Mesenchymal stem cell (in vitro differentiated cells and primary cell): ENCODE measurements at regions not wholly inside any gene's neighbourhood (a gene's known extent, or its start where the extent isn't known, plus 50 kb on each side); places are given as distances from the start of the nearest gene placed in this dataset.

Experiments
- DNase-seq: peaks from one replicate; pipeline ENCODE4 v3.0.0-alpha.2; 2013
- H2AFZ ChIP-seq: one replicate; pipeline ENCODE4 v1.6.1; 2013; ENCODE audit warnings: low read depth, mild to moderate bottlenecking, control low read depth, inconsistent platforms, low read length, moderate library complexity
- H2AK5ac ChIP-seq: 2 replicates; pipeline ENCODE4 v1.6.1; 2013; ENCODE audit warnings: low read length, moderate library complexity, mild to moderate bottlenecking, inconsistent platforms; ENCODE audit not compliant: severe bottlenecking
- H2BK120ac ChIP-seq: one replicate; pipeline ENCODE4 v1.6.1; 2013; ENCODE audit warnings: low read depth, mild to moderate bottlenecking, inconsistent platforms, low read length, moderate library complexity
- H2BK12ac ChIP-seq, 2 experiments: one replicate each; pipeline ENCODE4 v1.6.1; 2013; ENCODE audit warnings: inconsistent platforms in 2 of 2, low read length in 2 of 2, mild to moderate bottlenecking in 2 of 2, moderate library complexity in 2 of 2, control low read depth in 1 of 2
- H2BK15ac ChIP-seq: one replicate; pipeline ENCODE4 v1.6.1; 2013; ENCODE audit warnings: mild to moderate bottlenecking, low read depth, inconsistent platforms; ENCODE audit not compliant: poor library complexity, severe bottlenecking
- H2BK5ac ChIP-seq: 2 replicates; pipeline ENCODE4 v1.6.1; 2013; ENCODE audit warnings: low read depth, mild to moderate bottlenecking, low read length, control low read depth, inconsistent platforms; ENCODE audit not compliant: poor library complexity, severe bottlenecking
- H3K14ac ChIP-seq, 2 experiments: one replicate each; pipeline ENCODE4 v1.6.1; 2013; ENCODE audit warnings: inconsistent platforms in 2 of 2, low read length in 2 of 2, control low read depth in 1 of 2, mild to moderate bottlenecking in 1 of 2, moderate library complexity in 1 of 2
- H3K18ac ChIP-seq, 2 experiments: one replicate each; pipeline ENCODE4 v1.6.1; 2013; ENCODE audit warnings: inconsistent platforms in 2 of 2, low read length in 2 of 2, control low read depth in 1 of 2, low read depth in 1 of 2, mild to moderate bottlenecking in 1 of 2
- H3K23ac ChIP-seq, 2 experiments: one replicate each; pipeline ENCODE4 v1.6.1; 2013; ENCODE audit warnings: inconsistent platforms in 2 of 2, low read length in 2 of 2, mild to moderate bottlenecking in 2 of 2, moderate library complexity in 2 of 2, control low read depth in 1 of 2
- H3K27ac ChIP-seq: 2 replicates; pipeline ENCODE4 v1.5.1; 2013; ENCODE audit warnings: mild to moderate bottlenecking, moderate library complexity, low read length, control low read depth, inconsistent platforms; ENCODE audit not compliant: poor library complexity, severe bottlenecking
- H3K27me3 ChIP-seq, 2 experiments: 2 replicates each; pipeline versions ENCODE4 v1.6.1 to v1.7.0; 2013; ENCODE audit warnings: low read length in 2 of 2, mild to moderate bottlenecking in 2 of 2, moderate library complexity in 2 of 2, control low read depth in 1 of 2, inconsistent platforms in 1 of 2; ENCODE audit not compliant: control insufficient read depth in 1 of 2, insufficient read depth in 1 of 2
- H3K36me3 ChIP-seq, 2 experiments: 2 replicates each; pipeline versions ENCODE4 v1.6.1 to v1.7.0; 2013; ENCODE audit warnings: low read length in 2 of 2, control low read depth in 1 of 2, inconsistent platforms in 1 of 2, low read depth in 1 of 2, mild to moderate bottlenecking in 1 of 2; ENCODE audit not compliant: insufficient read depth in 2 of 2, control insufficient read depth in 1 of 2
- H3K4ac ChIP-seq, 2 experiments: one replicate each; pipeline ENCODE4 v1.6.1; 2013; ENCODE audit warnings: inconsistent platforms in 2 of 2, low read length in 2 of 2, mild to moderate bottlenecking in 2 of 2, moderate library complexity in 2 of 2, control low read depth in 1 of 2, low read depth in 1 of 2
- H3K4me1 ChIP-seq: 2 replicates; pipeline ENCODE4 v1.6.1; 2013; ENCODE audit warnings: low read depth, low read length, control low read depth; ENCODE audit not compliant: control insufficient read depth, insufficient read depth
- H3K4me2 ChIP-seq: 2 replicates; pipeline ENCODE4 v1.6.1; 2013; ENCODE audit warnings: low read length, mild to moderate bottlenecking, inconsistent platforms; ENCODE audit not compliant: poor library complexity, severe bottlenecking
- H3K4me3 ChIP-seq, 2 experiments: 2 replicates each; pipeline versions ENCODE4 v1.5.1 to v1.7.0; 2013; ENCODE audit warnings: low read length in 2 of 2, mild to moderate bottlenecking in 2 of 2, control low read depth in 1 of 2, low read depth in 1 of 2; ENCODE audit not compliant: insufficient read depth in 1 of 2
- H3K79me1 ChIP-seq: replicated peaks from 2 replicates; pipeline ENCODE4 v1.6.1; 2013; ENCODE audit warnings: mild to moderate bottlenecking, control low read depth, low read length, inconsistent platforms; ENCODE audit not compliant: poor library complexity, severe bottlenecking
- H3K9ac ChIP-seq: 2 replicates; pipeline ENCODE4 v1.7.0; 2013; ENCODE audit warnings: mild to moderate bottlenecking, low read length, moderate library complexity
- H3K9me3 ChIP-seq: 2 replicates; pipeline ENCODE4 v1.7.0; 2013; ENCODE audit warnings: mild to moderate bottlenecking, low read length; ENCODE audit not compliant: control insufficient read depth
- H4K8ac ChIP-seq: one replicate; pipeline ENCODE4 v1.6.1; 2013; ENCODE audit warnings: inconsistent platforms, mild to moderate bottlenecking, low read length, moderate library complexity
- H4K91ac ChIP-seq: one replicate; pipeline ENCODE4 v1.6.1; 2013; ENCODE audit warnings: mild to moderate bottlenecking, low read length, inconsistent platforms
- WGBS: methylation state at CpG from one replicate; pipeline ENCODE4 v1.1.7; 2013; ENCODE audit warnings: mixed read lengths; 5-methylcytosine and 5-hydroxymethylcytosine counted together

GRCh38 chr11:70586261-70587074 lies 188.1 kb downstream of the CTTN start:
- no peak overlapping the region for H4K8ac ChIP-seq
- H2BK5ac ChIP-seq, result no peak overlapping the region
- no peak overlapping the region for H2BK15ac ChIP-seq
- H3K27me3 ChIP-seq, result peaks cover 0 to 2% of the 10 kb centered on the region in 2 experiments
- no peak overlapping the region for H3K9ac ChIP-seq
- H3K4ac ChIP-seq, result no peak overlapping the region
- no peaks in the 10 kb centered on the region for H3K36me3 ChIP-seq
- H3K18ac ChIP-seq, result no peak overlapping the region
- no peak overlapping the region for H3K4me2 ChIP-seq
- no peak overlapping the region for H2AK5ac ChIP-seq
- WGBS, result 93% methylated on average over 25 of the region's 26 CpGs
- H2AFZ ChIP-seq, result no peak overlapping the region
- no peak overlapping the region for H3K4me3 ChIP-seq
- peaks cover 5% of the 10 kb centered on the region for H3K79me1 ChIP-seq
- no peaks in the 10 kb centered on the region for H3K9me3 ChIP-seq
- no peak overlapping the region for H3K27ac ChIP-seq
- no peak overlapping the region for H2BK120ac ChIP-seq
- no peak overlapping the region for H3K23ac ChIP-seq
- no peak overlapping the region for H3K14ac ChIP-seq
- H2BK12ac ChIP-seq, result no peak overlapping the region
- DNase-seq, result no peak
- H4K91ac ChIP-seq, result no peak overlapping the region
- no peaks in the 10 kb centered on the region for H3K4me1 ChIP-seq

DNA sequence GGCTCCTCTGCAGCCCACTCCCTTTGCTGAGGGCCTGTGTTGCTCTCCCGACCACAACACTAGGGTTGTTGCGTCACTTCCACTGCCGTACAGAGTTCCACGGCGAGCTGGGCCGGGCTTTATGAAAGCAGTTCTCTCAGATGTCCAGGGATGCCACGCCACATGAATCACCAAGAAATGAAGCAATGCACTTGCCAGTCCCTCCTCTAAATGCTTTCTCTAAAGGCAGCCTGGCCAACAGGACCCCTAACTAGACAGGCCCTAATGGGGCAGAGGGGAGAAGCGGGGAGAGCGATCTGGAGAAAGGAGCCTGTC lies 188.7 kb downstream of the CTTN start:
- no peak overlapping the region for H3K27ac ChIP-seq
- H3K4ac ChIP-seq, result no peak overlapping the region
- no peak overlapping the region for H3K18ac ChIP-seq
- DNase-seq, result peak; percentile 64
- no peaks in the 10 kb centered on the region for H3K4me1 ChIP-seq
- no peak overlapping the region for H3K23ac ChIP-seq
- H2BK5ac ChIP-seq, result no peak overlapping the region
- H2AK5ac ChIP-seq, result no peak overlapping the region
- H2AFZ ChIP-seq, result no peak overlapping the region
- H2BK12ac ChIP-seq, result no peak overlapping the region
- no peaks in the 10 kb centered on the region for H3K9me3 ChIP-seq
- no peak overlapping the region for H4K8ac ChIP-seq
- no peak overlapping the region for H3K4me2 ChIP-seq
- H3K14ac ChIP-seq, result no peak overlapping the region
- H3K9ac ChIP-seq, result no peak overlapping the region
- H3K36me3 ChIP-seq, result no peaks in the 10 kb centered on the region
- peaks cover 0 to 2% of the 10 kb centered on the region in 2 experiments for H3K27me3 ChIP-seq
- H3K79me1 ChIP-seq, result peaks cover 5% of the 10 kb centered on the region
- no peak overlapping the region for H2BK120ac ChIP-seq
- no peak overlapping the region for H2BK15ac ChIP-seq
- WGBS, result 88% methylated on average over 8 of the region's 9 CpGs
- H4K91ac ChIP-seq, result no peak overlapping the region
- no peak overlapping the region for H3K4me3 ChIP-seq

DNA sequence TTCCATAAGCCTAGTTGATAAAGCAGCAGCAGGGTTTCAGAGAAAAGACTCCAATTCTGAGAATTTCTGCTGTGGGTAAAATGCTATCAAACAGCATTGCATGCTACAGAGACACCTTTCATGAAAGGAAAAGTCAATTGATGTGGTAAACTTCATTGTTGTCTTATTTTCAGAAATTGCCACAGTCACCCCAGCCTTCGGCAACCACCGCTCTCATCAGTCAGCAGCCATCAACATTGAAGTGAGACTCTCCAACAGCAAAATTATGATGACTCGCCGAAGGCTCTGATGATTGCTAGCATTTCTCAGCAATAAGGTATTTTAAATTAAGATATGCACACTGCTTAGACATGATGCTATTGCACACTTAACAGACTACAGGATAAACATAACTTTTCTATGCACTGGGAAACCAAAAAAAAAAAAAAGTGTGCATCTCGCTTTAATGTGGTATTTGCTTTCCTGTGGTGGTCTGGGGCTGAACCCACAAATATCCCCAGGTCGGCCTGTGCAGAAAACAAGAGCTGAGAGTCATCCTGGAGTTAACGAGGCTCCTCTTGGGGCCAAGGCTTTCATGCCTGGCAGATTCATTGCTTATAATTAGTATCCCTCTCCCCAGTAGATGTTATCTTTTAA lies 192.1 kb downstream of the CTTN start:
- no peak overlapping the region for H3K4me2 ChIP-seq
- H3K18ac ChIP-seq, result no peak overlapping the region
- no peak for DNase-seq
- H3K36me3 ChIP-seq, result no peaks in the 10 kb centered on the region
- WGBS, result 85% methylated on average over 4 of the region's 7 CpGs
- peaks cover 3% of the 10 kb centered on the region for H3K79me1 ChIP-seq
- H2BK12ac ChIP-seq, result no peak overlapping the region
- no peak overlapping the region for H3K23ac ChIP-seq
- peaks cover 0 to 1% of the 10 kb centered on the region in 2 experiments for H3K27me3 ChIP-seq
- no peak overlapping the region for H4K8ac ChIP-seq
- no peak overlapping the region for H3K14ac ChIP-seq
- H3K4me1 ChIP-seq, result no peaks in the 10 kb centered on the region
- H2AFZ ChIP-seq, result no peak overlapping the region
- H3K4me3 ChIP-seq, result no peak overlapping the region
- H3K4ac ChIP-seq, result no peak overlapping the region
- H3K27ac ChIP-seq, result no peak overlapping the region
- H2BK120ac ChIP-seq, result no peak overlapping the region
- H2AK5ac ChIP-seq, result no peak overlapping the region
- no peak overlapping the region for H3K9ac ChIP-seq
- no peak overlapping the region for H4K91ac ChIP-seq
- H2BK5ac ChIP-seq, result no peak overlapping the region
- no peak overlapping the region for H2BK15ac ChIP-seq
- H3K9me3 ChIP-seq, result no peaks in the 10 kb centered on the region

- no peak overlapping the region for H3K9ac ChIP-seq
- no peak overlapping the region for H3K27ac ChIP-seq
- H2AK5ac ChIP-seq, result no peak overlapping the region
- no peak overlapping the region for H3K14ac ChIP-seq
- no peaks in the 10 kb centered on the region for H3K4me1 ChIP-seq
- H2BK12ac ChIP-seq, result no peak overlapping the region
- 86% methylated on average over 17 of the region's 17 CpGs for WGBS
- no peak overlapping the region for H3K4me2 ChIP-seq
- peaks cover 0 to 2% of the 10 kb centered on the region in 2 experiments for H3K27me3 ChIP-seq
- H2BK5ac ChIP-seq, result no peak overlapping the region
- H3K4me3 ChIP-seq, result no peak overlapping the region
- peaks cover 3% of the 10 kb centered on the region for H3K79me1 ChIP-seq
- no peak overlapping the region for H2AFZ ChIP-seq
- H4K91ac ChIP-seq, result no peak overlapping the region
- H3K36me3 ChIP-seq, result no peaks in the 10 kb centered on the region
- H3K23ac ChIP-seq, result no peak overlapping the region
- no peak overlapping the region for H4K8ac ChIP-seq
- no peak overlapping the region for H3K18ac ChIP-seq
- no peak overlapping the region for H3K4ac ChIP-seq
- no peak overlapping the region for H2BK15ac ChIP-seq
- DNase-seq, result no peak
- H3K9me3 ChIP-seq, result no peaks in the 10 kb centered on the region
- no peak overlapping the region for H2BK120ac ChIP-seq
Observed at GRCh38 chr11:70592641-70593165, 194.4 kb downstream of the CTTN start.
